H54 (cell line): ENCODE measurements at regions not wholly inside any gene's neighbourhood (a gene's known extent, or its start where the extent isn't known, plus 50 kb on each side); places are given as distances from the start of the nearest gene placed in this dataset.

Experiments used
- DNase-seq: peaks from one replicate; pipeline ENCODE4 v3.0.0; 2011; ENCODE audit warnings: low spot score, mixed read lengths; ENCODE audit not compliant: insufficient read length
- FAIRE-seq: peaks from 3 replicates; lab custom pipeline; 2011; peaks lifted over from hg19 to GRCh38; lab: Jason Lieb, UNC
- POLR2A ChIP-seq: IDR thresholded peaks from 2 replicates; pipeline ENCODE4 v1.6.1; 2011; ENCODE audit warnings: low read depth, mild to moderate bottlenecking, low read length

GRCh38 chr11:134789104-134789503 is 377.1 kb upstream of the B3GAT1 start:
- no peak for TF ChIP-seq POLR2A
- FAIRE-seq (no peak), DNase-seq (no peak)

GRCh38 chr11:134786636-134787035 is 374.6 kb upstream of the B3GAT1 start:
- TF ChIP-seq POLR2A: no peak
- DNase-seq: no peak
- FAIRE-seq: no peak

DNA sequence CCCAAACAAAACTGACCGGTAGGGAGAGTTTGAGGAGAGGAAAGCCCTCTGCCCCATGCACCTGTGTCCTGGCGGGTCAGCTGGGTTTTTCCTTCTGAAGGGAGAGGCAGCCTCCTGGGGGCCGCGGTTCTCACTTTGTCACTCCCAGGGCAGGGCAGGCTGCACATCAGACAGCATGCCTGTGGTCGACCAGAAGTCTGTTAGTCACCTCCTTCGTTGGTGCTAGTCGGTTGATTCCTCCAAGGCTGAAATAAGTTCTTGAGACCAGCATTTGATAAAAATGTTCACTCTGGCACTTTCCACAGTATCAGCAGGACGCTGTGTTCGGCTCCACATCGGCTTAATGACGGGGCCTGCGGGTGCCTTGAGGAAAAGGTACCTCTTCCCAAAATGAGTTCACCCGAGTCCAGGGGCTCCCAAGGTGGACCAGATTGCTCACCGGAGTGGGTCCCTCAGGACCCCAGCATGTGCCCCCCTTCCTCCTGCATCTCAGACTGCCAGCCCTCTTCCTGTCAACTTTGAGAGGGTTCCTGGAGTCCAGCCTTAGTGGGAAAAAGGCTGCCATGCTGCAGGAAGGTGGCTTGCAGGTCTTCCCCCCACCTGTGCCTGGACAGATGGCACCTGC is 373.7 kb upstream of the B3GAT1 start:
- FAIRE-seq: no peak
- DNase-seq: no peak
- no peak for TF ChIP-seq POLR2A

DNA sequence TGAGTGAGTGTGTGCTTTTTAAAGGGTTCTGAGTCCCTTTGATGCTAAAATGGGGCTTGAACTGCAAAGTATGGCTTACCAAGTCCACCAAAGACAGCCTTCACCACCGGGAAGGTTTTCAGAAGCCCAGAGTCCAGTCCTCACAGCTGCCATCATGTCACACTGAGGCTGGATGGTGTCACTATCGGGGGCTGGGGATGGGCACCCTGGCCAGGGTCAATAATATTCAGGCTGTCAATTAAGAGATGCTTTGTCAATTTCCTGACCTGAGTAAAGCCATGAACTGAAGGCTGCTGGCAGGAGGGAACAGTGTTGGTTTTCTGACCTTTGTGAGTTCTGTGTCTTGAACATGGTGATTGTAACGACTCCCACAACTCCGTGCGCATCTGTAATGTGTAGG is 373.0 kb upstream of the B3GAT1 start:
- no peak for FAIRE-seq
- TF ChIP-seq POLR2A: no peak
- DNase-seq: no peak

DNA sequence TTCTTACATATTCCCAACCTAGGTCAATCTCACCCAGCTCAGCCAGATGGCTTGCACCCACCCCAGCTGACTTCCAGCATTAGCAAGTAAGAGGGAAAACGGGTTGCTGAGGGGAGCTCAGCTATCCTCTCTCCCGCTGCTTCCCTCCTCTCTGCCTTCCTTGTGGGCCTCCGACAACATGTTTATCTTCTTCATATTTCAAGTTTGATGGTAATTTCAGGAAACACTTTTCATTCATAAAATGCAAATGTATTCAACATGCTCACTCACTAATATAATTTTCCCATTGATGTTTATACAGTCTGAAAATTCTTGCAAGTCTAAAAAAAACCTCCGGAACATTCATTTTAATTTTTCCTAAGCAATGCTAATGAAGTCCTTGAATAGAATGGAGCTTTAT is 372.5 kb upstream of the B3GAT1 start:
- no peak for DNase-seq
- no peak for FAIRE-seq
- TF ChIP-seq POLR2A: no peak

GRCh38 chr11:134784046-134784445 is 372.0 kb upstream of the B3GAT1 start:
- DNase-seq (no peak), FAIRE-seq (no peak)
- no peak for TF ChIP-seq POLR2A

DNA sequence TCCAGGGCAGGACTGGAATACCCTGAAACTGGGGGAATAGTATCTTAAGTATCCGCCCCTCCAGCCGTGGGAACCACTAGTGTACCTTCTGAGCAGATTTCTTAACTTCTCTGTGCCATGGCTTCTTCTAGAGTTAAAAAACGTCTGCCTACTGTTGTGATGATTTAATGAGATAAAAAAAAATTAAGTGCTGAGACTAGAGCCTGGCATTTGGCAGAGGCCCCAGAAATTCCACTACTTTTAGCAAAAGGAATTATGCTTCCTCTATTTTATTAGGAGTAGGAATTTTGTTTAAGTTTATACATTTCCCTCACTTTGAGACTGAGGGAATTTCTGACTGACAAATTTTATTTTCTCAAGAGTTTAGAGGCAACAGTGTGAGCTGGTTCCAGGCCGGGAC is 371.2 kb upstream of the B3GAT1 start:
- no peak for DNase-seq
- no peak for TF ChIP-seq POLR2A
- no peak for FAIRE-seq

DNA sequence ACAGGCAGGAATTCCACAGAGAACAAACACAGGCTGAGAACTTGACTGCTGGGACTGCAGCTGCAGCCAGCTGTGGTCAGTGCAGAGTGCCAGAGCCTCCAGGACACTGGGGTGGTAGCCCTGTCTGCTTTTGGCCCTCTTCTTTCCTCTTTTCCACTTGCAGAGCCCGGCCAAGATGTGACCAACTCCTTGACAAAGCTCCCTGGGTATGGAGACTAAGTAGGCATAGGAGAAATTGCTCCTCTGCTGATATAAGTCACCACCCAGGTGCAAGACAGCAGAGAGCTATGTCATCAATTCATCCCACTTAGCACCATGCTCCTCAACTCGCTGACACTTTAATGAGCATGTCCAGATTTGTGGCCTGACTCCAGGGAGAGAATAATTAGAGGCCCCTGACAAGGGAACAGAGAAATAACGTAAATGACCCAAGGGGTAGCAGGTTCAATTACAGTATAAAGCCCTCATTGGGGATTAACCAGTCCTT is 369.4 kb upstream of the B3GAT1 start:
- DNase-seq (no peak), FAIRE-seq (no peak)
- no peak for TF ChIP-seq POLR2A

GRCh38 chr11:134780486-134781147 is 368.6 kb upstream of the B3GAT1 start:
- DNase-seq (no peak), FAIRE-seq (no peak)
- TF ChIP-seq POLR2A: no peak

GRCh38 chr11:134779179-134779578 is 367.1 kb upstream of the B3GAT1 start:
- FAIRE-seq (no peak), DNase-seq (no peak)
- TF ChIP-seq POLR2A: no peak

GRCh38 chr11:134768463-134768862 is 356.4 kb upstream of the B3GAT1 start:
- TF ChIP-seq POLR2A: no peak
- DNase-seq (no peak), FAIRE-seq (no peak)

GRCh38 chr11:134765565-134765964 is 353.5 kb upstream of the B3GAT1 start:
- DNase-seq (no peak), FAIRE-seq (no peak)
- no peak for TF ChIP-seq POLR2A

DNA sequence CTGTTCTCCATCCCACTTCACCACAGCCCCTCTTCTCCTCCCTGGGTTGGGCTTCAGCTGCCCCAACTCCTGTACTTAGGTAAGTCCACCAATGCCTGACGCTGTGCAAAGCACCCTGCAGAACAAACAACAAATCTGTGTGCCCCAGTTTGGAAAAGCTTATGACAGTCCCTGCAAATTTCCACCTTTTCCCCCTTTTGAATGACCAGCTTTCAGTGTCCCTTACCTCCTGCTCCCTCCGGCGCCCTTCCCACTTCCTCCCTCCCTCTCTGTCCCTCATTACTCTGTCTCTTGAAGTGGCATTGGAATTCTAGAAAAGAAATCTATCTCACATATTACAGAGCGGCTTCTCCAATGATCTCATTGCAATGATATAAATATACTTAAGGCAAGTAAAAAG is 352.9 kb upstream of the B3GAT1 start:
- FAIRE-seq (no peak), DNase-seq (no peak)
- no peak for TF ChIP-seq POLR2A

DNA sequence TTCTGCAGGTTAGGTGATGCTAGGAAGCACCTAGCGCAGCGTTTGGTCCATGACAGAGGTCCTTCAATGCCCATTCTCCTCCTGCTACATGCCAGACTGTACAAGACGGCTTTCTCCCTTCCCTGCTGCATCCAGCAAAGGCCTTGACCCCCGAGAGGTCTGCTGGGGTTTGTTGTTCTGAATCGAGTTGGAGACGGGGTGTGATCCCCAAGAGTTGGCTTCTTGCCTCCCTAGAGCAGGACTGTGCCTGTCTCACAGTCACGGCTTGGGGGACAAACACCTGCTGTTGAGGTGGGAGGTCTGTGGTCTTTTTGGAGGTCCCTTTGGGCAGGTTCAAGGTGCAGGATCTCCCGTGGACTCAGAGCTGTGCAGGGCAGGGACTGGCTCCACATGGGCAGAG is 352.3 kb upstream of the B3GAT1 start:
- no peak for DNase-seq
- FAIRE-seq: no peak
- no peak for TF ChIP-seq POLR2A

DNA sequence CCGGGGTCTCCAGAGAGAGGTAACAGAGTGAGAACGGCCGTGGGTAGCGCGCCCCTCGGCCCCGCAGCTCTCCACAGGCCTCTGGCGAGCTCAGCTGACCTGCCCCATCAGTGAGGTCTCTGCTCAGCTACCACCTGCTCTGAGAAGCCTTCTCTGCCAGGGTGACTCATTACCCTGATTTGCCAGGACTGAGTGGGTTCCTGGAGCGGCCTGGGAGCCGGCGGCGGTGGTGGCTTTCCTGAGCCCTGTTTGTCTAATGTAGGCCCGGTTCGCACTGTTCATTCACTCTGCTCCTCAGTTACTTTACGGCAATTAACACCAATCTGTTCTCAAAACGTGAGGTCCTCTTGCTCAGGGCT is 351.0 kb upstream of the B3GAT1 start:
- TF ChIP-seq POLR2A: no peak
- no peak for DNase-seq
- FAIRE-seq: no peak
